HEK293T (cell line): ENCODE measurements at regions not wholly inside any gene's neighbourhood (a gene's known extent, or its start where the extent isn't known, plus 50 kb on each side); places are given as distances from the start of the nearest gene placed in this dataset.

Experiments used
- ARNT ChIP-seq: fragments of 450-650 bp; IDR thresholded peaks from 2 replicates; pipeline ENCODE4 v1.6.1; 2017; ENCODE audit warnings: mild to moderate bottlenecking
- BHLHE40 ChIP-seq: fragments of 450-650 bp; IDR thresholded peaks from 2 replicates; pipeline ENCODE4 v1.6.1; 2016; ENCODE audit warnings: mild to moderate bottlenecking, moderate library complexity, borderline replicate concordance
- FOXK2 ChIP-seq: fragments of 450-650 bp; IDR thresholded peaks from 2 replicates; pipeline ENCODE4 v1.6.1; 2016; ENCODE audit warnings: mild to moderate bottlenecking
- NFRKB ChIP-seq: fragments of 450-650 bp; IDR thresholded peaks from 2 replicates; pipeline ENCODE4 v1.6.1; 2016; ENCODE audit warnings: mild to moderate bottlenecking, moderate library complexity
- SP1 ChIP-seq: fragments of 450-650 bp; IDR thresholded peaks from 2 replicates; pipeline ENCODE4 v1.6.1; 2017
- SUZ12 ChIP-seq: fragments of 450-650 bp; IDR thresholded peaks from 2 replicates; pipeline ENCODE4 v1.6.1; 2016; ENCODE audit warnings: mild to moderate bottlenecking

DNA sequence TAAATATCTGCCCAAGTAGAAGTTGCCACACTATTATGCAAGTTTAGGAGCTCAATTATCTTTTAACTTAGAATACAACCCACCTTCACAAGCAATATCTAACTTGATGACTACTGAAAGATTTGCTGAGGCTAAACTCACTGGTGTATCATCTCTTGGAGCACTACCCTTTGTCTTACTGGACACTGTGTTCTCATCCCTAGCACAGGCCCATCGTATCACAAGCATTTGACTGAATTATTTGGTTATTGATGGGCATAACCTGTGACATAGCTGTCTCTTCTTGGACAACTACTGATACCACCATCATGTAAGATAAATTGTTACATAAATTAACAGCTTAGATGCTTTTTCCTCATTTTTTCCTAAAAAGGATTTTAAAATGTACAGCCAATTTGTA is 216.2 kb upstream of the THBS1 start:
- TF ChIP-seq FOXK2 (no peak), SP1 (no peak), ARNT (no peak), BHLHE40 (no peak), NFRKB (no peak), SUZ12 (no peak)
